AML-193 (cell line): ENCODE measurements at regions not wholly inside any gene's neighbourhood (a gene's known extent, or its start where the extent isn't known, plus 50 kb on each side); places are given as distances from the start of the nearest gene placed in this dataset.
"Not testable (repeated sequence)": the region's sequence is repeated elsewhere in the genome, so short reads cannot be mapped to it uniquely, and the experiment has no call there.

Source experiments
- DNase-seq, 2 experiments: peaks; one replicate each; lab custom pipeline; 2025; lab: John Stamatoyannopoulos, UW

GRCh38 chr1:74946388-74946787, 187.8 kb upstream of the LHX8 start:
- DNase-seq = no peak

- not testable (repeated sequence) for DNase-seq
Measured at GRCh38 chr1:74949348-74949747, 184.8 kb upstream of the LHX8 start.

- not testable (repeated sequence) for DNase-seq
Measured at GRCh38 chr1:74951981-74952380, 182.2 kb upstream of the LHX8 start.

- DNase-seq = no peak
Measured at GRCh38 chr1:74952786-74953185, 181.4 kb upstream of the LHX8 start.

GRCh38 chr1:74953622-74954021, 180.6 kb upstream of the LHX8 start:
- no peak for DNase-seq

- DNase-seq = no peak
Measured at GRCh38 chr1:74963120-74963519, 171.1 kb upstream of the LHX8 start.

- DNase-seq = no peak
Measured at GRCh38 chr1:74964508-74965102, 169.6 kb upstream of the LHX8 start.

GRCh38 chr1:74969566-74970135, 164.5 kb upstream of the LHX8 start:
- no peak for DNase-seq

- DNase-seq = no peak
Measured at GRCh38 chr1:74971982-74972381, 162.2 kb upstream of the LHX8 start.

- DNase-seq = no peak
Measured at GRCh38 chr1:74976491-74976890, 157.7 kb upstream of the LHX8 start.

GRCh38 chr1:74992448-74992847, 141.7 kb upstream of the LHX8 start:
- DNase-seq = not testable (repeated sequence)

GRCh38 chr1:74995821-74996220, 138.4 kb upstream of the LHX8 start:
- no peak for DNase-seq

- no peak for DNase-seq
Measured at GRCh38 chr1:75010547-75010946, 123.6 kb upstream of the LHX8 start.

- DNase-seq = no peak
Measured at GRCh38 chr1:75014250-75014649, 119.9 kb upstream of the LHX8 start.

GRCh38 chr1:75023005-75023404, 111.2 kb upstream of the LHX8 start:
- DNase-seq = no peak

- no peak for DNase-seq
Measured at GRCh38 chr1:75034376-75034775, 99.8 kb upstream of the LHX8 start.

GRCh38 chr1:75035536-75035935, 98.7 kb upstream of the LHX8 start:
- no peak for DNase-seq

GRCh38 chr1:75053207-75053606, 81.0 kb upstream of the LHX8 start:
- DNase-seq = no peak

GRCh38 chr1:75058424-75058823, 75.8 kb upstream of the LHX8 start:
- no peak for DNase-seq

GRCh38 chr1:75062111-75062510, 72.1 kb upstream of the LHX8 start:
- no peak for DNase-seq

- DNase-seq = no peak
Measured at GRCh38 chr1:75067975-75068374, 66.2 kb upstream of the LHX8 start.

GRCh38 chr1:75074831-75075395, 59.3 kb upstream of the LHX8 start:
- DNase-seq = no peak

- no peak for DNase-seq
Measured at GRCh38 chr1:75079538-75080290, 54.5 kb upstream of the LHX8 start.
